ENCODE measurements at regions not wholly inside any gene's neighbourhood (a gene's known extent, or its start where the extent isn't known, plus 50 kb on each side); places are given as distances from the start of the nearest gene placed in this dataset.

DNA sequence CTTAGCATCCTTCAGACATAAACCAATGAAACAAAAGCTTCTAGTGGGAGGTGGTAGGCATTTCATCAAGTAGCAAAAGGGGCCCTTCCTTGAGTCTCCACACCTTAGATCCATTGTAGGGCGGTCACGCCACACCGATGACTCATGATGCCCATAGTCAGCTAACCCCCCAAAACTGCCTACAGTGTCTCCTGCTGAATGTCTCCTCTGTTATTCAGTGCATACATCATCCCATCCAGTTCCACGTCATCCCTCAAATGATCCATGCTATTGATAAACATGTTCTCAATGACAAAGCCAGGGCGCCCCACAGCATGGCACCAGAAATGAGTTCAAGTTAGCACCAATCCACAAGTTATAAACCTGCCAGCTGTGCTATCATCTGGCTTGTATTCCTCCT is 57.4 kb upstream of the ACKR3 start:
- Histone ChIP-seq H3K4me2 (ENCODE audit: low read depth, low read length) (no peak overlapping the region), H4K20me1 (ENCODE audit: insufficient read depth, low read length) (no peaks in the 10 kb centered on the region), H3K27me3 (ENCODE audit: control insufficient read depth in 1 of 2, insufficient read depth in 2 of 2, low read length in 2 of 2) (peaks cover 0 to 5% of the 10 kb centered on the region in 2 experiments; a peak in 2 of 5 replicates), H3K4me3 (replicated peaks in 1 of 3; ENCODE audit: insufficient read depth in 1 of 3, low read depth in 2 of 3, low read length in 3 of 3) (no peak overlapping the region), H3K4me1 (ENCODE audit: insufficient read depth, low read length) (no peaks in the 10 kb centered on the region), H3K9me3 (ENCODE audit: low read length) (no peaks in the 10 kb centered on the region), H2AFZ (ENCODE audit: low read length) (no peak overlapping the region), H3K79me2 (ENCODE audit: insufficient read depth, low read length) (no peaks in the 10 kb centered on the region), H3K36me3 (replicated peaks in 1 of 2; ENCODE audit: control insufficient read depth in 1 of 2, insufficient read depth in 2 of 2, low read length in 2 of 2) (no peaks in the 10 kb centered on the region), H3K27ac (ENCODE audit: extremely low read length, insufficient read depth, low read length) (no peak overlapping the region), H3K9ac (ENCODE audit: insufficient read depth, low read depth, low read length) (no peak overlapping the region)
- intact Hi-C loops (cut with micrococcal nuclease; ENCODE audit: unreplicated experiment) (loop anchor here (5.0 kb wide), 1 partner anchor 55 kb away; the partner anchor contains the start of gene ACKR3), in situ Hi-C loops (cut with HindIII; ENCODE audit: extremely low pct_ligation_motif_present, low pct_unique_long_range_greater_than_20kb) (loop anchor here (5.0 to 10.0 kb wide), 2 partner anchors 513 to 560 kb away; no protein-coding TSS in a partner anchor)
- peak; percentile 52 for TF ChIP-seq CREB1 (IDR thresholded peaks at IDR 0.05)
- TF ChIP-seq CREB1 (CRISPR knock-in tag; IDR thresholded peaks at IDR 0.05), result no peak
- no peak for TF ChIP-seq ARHGAP35 (CRISPR knock-in tag; IDR thresholded peaks at IDR 0.05; ENCODE audit: borderline replicate concordance)
- ATAC-seq, result no peak
- no peak for DNase-seq (ENCODE audit: low spot score)
- FAIRE-seq, result no peak
- POLR2A ChIA-PET, result no interaction called here
- no TSS peak for BruUV-seq (replicated peaks)
- 80% methylated on average over 5 of the region's 5 CpGs for WGBS (ENCODE audit: low lambda C conversion rate)
- CTCF ChIA-PET (ENCODE audit: low intra/inter-chr PET ratio, low total read pairs), result interaction anchor here (1.8 to 2.7 kb wide), 3 partner anchors 515 to 560 kb away, joined by 13 to 31 read pairs (median 23); no protein-coding TSS in a partner anchor

DNA sequence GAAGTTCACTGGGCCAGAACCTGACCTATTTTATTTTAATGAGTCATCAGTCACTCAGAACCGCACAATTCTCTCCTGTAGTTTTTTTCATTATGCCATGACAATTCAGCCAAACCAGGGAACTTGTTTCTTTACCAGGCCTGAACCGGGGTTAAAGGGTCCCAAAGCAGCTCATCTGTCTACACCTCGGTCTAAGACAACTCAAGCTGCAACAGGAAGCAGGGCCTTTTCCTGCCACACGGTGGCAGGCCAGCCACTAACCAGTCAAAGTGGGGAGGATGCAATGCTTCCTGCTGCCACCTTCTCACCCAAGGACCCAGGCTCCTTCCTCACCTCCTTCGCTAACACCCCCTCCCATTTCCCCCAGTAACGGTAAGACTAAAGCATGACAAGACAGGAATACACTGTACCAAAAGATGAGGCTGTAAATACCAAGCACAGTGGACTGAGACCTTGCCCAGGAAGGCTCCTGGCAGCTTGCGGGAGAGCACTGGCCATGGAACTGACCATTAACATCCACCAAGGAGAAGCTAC is 56.7 kb upstream of the ACKR3 start:
- no peaks in the 10 kb centered on the region for H4K20me1 ChIP-seq (ENCODE audit: insufficient read depth, low read length)
- no peak overlapping the region for H3K4me2 ChIP-seq (ENCODE audit: low read depth, low read length)
- H3K36me3 ChIP-seq (replicated peaks in 1 of 2; ENCODE audit: control insufficient read depth in 1 of 2, insufficient read depth in 2 of 2, low read length in 2 of 2), result no peaks in the 10 kb centered on the region
- no peaks in the 10 kb centered on the region for H3K9me3 ChIP-seq (ENCODE audit: low read length)
- no peak overlapping the region for H3K9ac ChIP-seq (ENCODE audit: insufficient read depth, low read depth, low read length)
- H3K4me1 ChIP-seq (ENCODE audit: insufficient read depth, low read length), result no peaks in the 10 kb centered on the region
- no peak overlapping the region for H3K4me3 ChIP-seq (replicated peaks in 1 of 3; ENCODE audit: insufficient read depth in 1 of 3, low read depth in 2 of 3, low read length in 3 of 3)
- WGBS (ENCODE audit: low lambda C conversion rate), result 18% methylated on average over 7 of the region's 7 CpGs
- in situ Hi-C loops (cut with HindIII; ENCODE audit: extremely low pct_ligation_motif_present, low pct_unique_long_range_greater_than_20kb) (loop anchor here (5.0 to 10.0 kb wide), 2 partner anchors 512 to 559 kb away; no protein-coding TSS in a partner anchor), intact Hi-C loops (cut with micrococcal nuclease; ENCODE audit: unreplicated experiment) (loop anchor here (1.0 to 5.0 kb wide), 4 partner anchors 54 to 559 kb away; partner anchors contain the start of gene ACKR3)
- H3K27ac ChIP-seq (ENCODE audit: extremely low read length, insufficient read depth, low read length), result no peak overlapping the region
- peak; percentile 82 for FAIRE-seq
- ChIA-PET CTCF (ENCODE audit: low intra/inter-chr PET ratio, low total read pairs) (interaction anchor here (0.8 to 2.7 kb wide), 4 partner anchors 512 to 560 kb away, joined by 4 to 31 read pairs (median 18); no protein-coding TSS in a partner anchor), POLR2A (no interaction called here)
- peak; percentile 23 for DNase-seq (ENCODE audit: low spot score)
- no TSS peak for BruUV-seq (replicated peaks)
- H2AFZ ChIP-seq (ENCODE audit: low read length), result no peak overlapping the region
- H3K79me2 ChIP-seq (ENCODE audit: insufficient read depth, low read length), result no peaks in the 10 kb centered on the region
- H3K27me3 ChIP-seq (ENCODE audit: control insufficient read depth in 1 of 2, insufficient read depth in 2 of 2, low read length in 2 of 2), result peaks cover 0 to 8% of the 10 kb centered on the region in 2 experiments; a peak in 2 of 5 replicates
- ATAC-seq, result peak; percentile 99
- no peak for TF ChIP-seq FOXK2 (IDR thresholded peaks at IDR 0.05)
- TF ChIP-seq ELF3 (CRISPR knock-in tag; IDR thresholded peaks at IDR 0.05), result peak; percentile 32; the same call in 1 of the 2 replicates
- TF ChIP-seq ZNF572 (CRISPR knock-in tag; IDR thresholded peaks at IDR 0.05), result no peak
- TF ChIP-seq STAG1 (CRISPR knock-in tag; IDR thresholded peaks at IDR 0.05), result peak; percentile 82
- no peak for TF ChIP-seq ZSCAN21 (CRISPR knock-in tag; IDR thresholded peaks at IDR 0.05; ENCODE audit: borderline replicate concordance)
- no peak for TF ChIP-seq ZC3H4 (CRISPR knock-in tag; IDR thresholded peaks at IDR 0.05; ENCODE audit: borderline replicate concordance)
- TF ChIP-seq ZNF232 (CRISPR knock-in tag; IDR thresholded peaks at IDR 0.05; ENCODE audit: borderline replicate concordance), result no peak
- no peak for TF ChIP-seq NFYC (CRISPR knock-in tag; IDR thresholded peaks at IDR 0.05)
- no peak for TF ChIP-seq STAT5B (CRISPR knock-in tag; IDR thresholded peaks at IDR 0.05)
- no peak for TF ChIP-seq ZNF562 (CRISPR knock-in tag; IDR thresholded peaks at IDR 0.05; ENCODE audit: borderline replicate concordance)
- TF ChIP-seq, protein P1, sequence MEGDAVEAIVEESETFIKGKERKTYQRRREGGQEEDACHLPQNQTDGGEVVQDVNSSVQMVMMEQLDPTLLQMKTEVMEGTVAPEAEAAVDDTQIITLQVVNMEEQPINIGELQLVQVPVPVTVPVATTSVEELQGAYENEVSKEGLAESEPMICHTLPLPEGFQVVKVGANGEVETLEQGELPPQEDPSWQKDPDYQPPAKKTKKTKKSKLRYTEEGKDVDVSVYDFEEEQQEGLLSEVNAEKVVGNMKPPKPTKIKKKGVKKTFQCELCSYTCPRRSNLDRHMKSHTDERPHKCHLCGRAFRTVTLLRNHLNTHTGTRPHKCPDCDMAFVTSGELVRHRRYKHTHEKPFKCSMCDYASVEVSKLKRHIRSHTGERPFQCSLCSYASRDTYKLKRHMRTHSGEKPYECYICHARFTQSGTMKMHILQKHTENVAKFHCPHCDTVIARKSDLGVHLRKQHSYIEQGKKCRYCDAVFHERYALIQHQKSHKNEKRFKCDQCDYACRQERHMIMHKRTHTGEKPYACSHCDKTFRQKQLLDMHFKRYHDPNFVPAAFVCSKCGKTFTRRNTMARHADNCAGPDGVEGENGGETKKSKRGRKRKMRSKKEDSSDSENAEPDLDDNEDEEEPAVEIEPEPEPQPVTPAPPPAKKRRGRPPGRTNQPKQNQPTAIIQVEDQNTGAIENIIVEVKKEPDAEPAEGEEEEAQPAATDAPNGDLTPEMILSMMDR (CRISPR knock-in tag; IDR thresholded peaks at IDR 0.05), result peak; percentile 90
- TF ChIP-seq, protein P2, sequence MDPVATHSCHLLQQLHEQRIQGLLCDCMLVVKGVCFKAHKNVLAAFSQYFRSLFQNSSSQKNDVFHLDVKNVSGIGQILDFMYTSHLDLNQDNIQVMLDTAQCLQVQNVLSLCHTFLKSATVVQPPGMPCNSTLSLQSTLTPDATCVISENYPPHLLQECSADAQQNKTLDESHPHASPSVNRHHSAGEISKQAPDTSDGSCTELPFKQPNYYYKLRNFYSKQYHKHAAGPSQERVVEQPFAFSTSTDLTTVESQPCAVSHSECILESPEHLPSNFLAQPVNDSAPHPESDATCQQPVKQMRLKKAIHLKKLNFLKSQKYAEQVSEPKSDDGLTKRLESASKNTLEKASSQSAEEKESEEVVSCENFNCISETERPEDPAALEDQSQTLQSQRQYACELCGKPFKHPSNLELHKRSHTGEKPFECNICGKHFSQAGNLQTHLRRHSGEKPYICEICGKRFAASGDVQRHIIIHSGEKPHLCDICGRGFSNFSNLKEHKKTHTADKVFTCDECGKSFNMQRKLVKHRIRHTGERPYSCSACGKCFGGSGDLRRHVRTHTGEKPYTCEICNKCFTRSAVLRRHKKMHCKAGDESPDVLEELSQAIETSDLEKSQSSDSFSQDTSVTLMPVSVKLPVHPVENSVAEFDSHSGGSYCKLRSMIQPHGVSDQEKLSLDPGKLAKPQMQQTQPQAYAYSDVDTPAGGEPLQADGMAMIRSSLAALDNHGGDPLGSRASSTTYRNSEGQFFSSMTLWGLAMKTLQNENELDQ (CRISPR knock-in tag; IDR thresholded peaks at IDR 0.05; ENCODE audit: borderline replicate concordance), result no peak
- peak; percentile 41; the same call in 1 of the 2 replicates for TF ChIP-seq GABPB1 (CRISPR knock-in tag; IDR thresholded peaks at IDR 0.05)
